Liver (tissue), 8 donors: ENCODE measurements at regions not wholly inside any gene's neighbourhood (a gene's known extent, or its start where the extent isn't known, plus 50 kb on each side); places are given as distances from the start of the nearest gene placed in this dataset.

ENCODE experiments used
- DNase-seq: peaks from one replicate; pipeline ENCODE4 v3.0.0-alpha.2; 2017; ENCODE audit warnings: low spot score
- H3K27ac ChIP-seq, 2 donors: one replicate each; pipeline ENCODE4 v1.7.0; 2013; ENCODE audit warnings: inconsistent platforms in 2 of 2, low read length in 2 of 2, control low read depth in 1 of 2, low read depth in 1 of 2, mild to moderate bottlenecking in 1 of 2
- H3K27me3 ChIP-seq, 4 donors: one replicate each; pipeline versions ENCODE4 v1.6.1 to v1.7.0; 2013; ENCODE audit warnings: low read length in 3 of 4, inconsistent platforms in 1 of 4, mild to moderate bottlenecking in 1 of 4, moderate library complexity in 1 of 4; ENCODE audit not compliant: control insufficient read depth in 4 of 4, insufficient read depth in 4 of 4
- H3K36me3 ChIP-seq, 4 donors: one replicate each; pipeline versions ENCODE4 v1.6.1 to v1.7.0; 2013; ENCODE audit warnings: low read length in 3 of 4, mild to moderate bottlenecking in 3 of 4, low read depth in 1 of 4, moderate library complexity in 1 of 4; ENCODE audit not compliant: control insufficient read depth in 4 of 4, insufficient read depth in 3 of 4
- H3K4me1 ChIP-seq, 4 donors: one replicate each; pipeline versions ENCODE4 v1.6.1 to v1.7.0; 2013; ENCODE audit warnings: low read length in 3 of 4, mild to moderate bottlenecking in 3 of 4, moderate library complexity in 1 of 4; ENCODE audit not compliant: control insufficient read depth in 4 of 4, insufficient read depth in 4 of 4
- H3K4me3 ChIP-seq, 3 donors: one replicate each; pipeline versions ENCODE4 v1.6.1 to v1.7.0; 2013; ENCODE audit warnings: low read length in 3 of 3, control low read depth in 1 of 3, low read depth in 1 of 3, mild to moderate bottlenecking in 1 of 3
- H3K9ac ChIP-seq, 2 donors: one replicate each; pipeline ENCODE4 v1.7.0; 2013; ENCODE audit warnings: low read length in 2 of 2, mild to moderate bottlenecking in 2 of 2, moderate library complexity in 2 of 2, control low read depth in 1 of 2, low read depth in 1 of 2
- H3K9me3 ChIP-seq, 4 donors: one replicate each; pipeline versions ENCODE4 v1.6.1 to v1.7.0; 2013; ENCODE audit warnings: low read length in 3 of 4; ENCODE audit not compliant: control insufficient read depth in 4 of 4
- EGR1 ChIP-seq, 2 donors: IDR thresholded peaks; 2 replicates each; pipeline ENCODE4 v1.6.1; 2016 to 2018; ENCODE audit warnings: antibody characterized with exemption in 2 of 2, low read depth in 2 of 2
- FOXA1 ChIP-seq: IDR thresholded peaks from 2 replicates; pipeline ENCODE4 v1.6.1; 2016; ENCODE audit warnings: antibody characterized with exemption
- FOXA2 ChIP-seq: IDR thresholded peaks from 2 replicates; pipeline ENCODE4 v1.6.1; 2016; ENCODE audit warnings: antibody characterized with exemption
- GABPA ChIP-seq, 2 donors: IDR thresholded peaks in 1 of 2; conservative IDR thresholded peaks in 1 of 2; 2 replicates each; pipeline ENCODE4 v1.6.1; 2016; ENCODE audit warnings: antibody characterized with exemption in 2 of 2, mild to moderate bottlenecking in 1 of 2, moderate library complexity in 1 of 2
- HNF4A ChIP-seq, 2 donors: conservative IDR thresholded peaks; 2 replicates each; pipeline ENCODE4 v1.6.1; 2016; ENCODE audit warnings: antibody characterized with exemption in 2 of 2, mild to moderate bottlenecking in 2 of 2
- HNF4G ChIP-seq: IDR thresholded peaks from 2 replicates; pipeline ENCODE4 v1.6.1; 2016; ENCODE audit warnings: antibody characterized with exemption
- JUND ChIP-seq, 2 donors: IDR thresholded peaks; 2 replicates each; pipeline ENCODE4 v1.6.1; 2016; ENCODE audit warnings: antibody characterized with exemption in 2 of 2
- NR2F2 ChIP-seq: IDR thresholded peaks from 2 replicates; pipeline ENCODE4 v1.6.1; 2016; ENCODE audit warnings: antibody characterized with exemption
- RXRA ChIP-seq, 2 donors: IDR thresholded peaks; 2 replicates each; pipeline ENCODE4 v1.6.1; 2017 to 2018; ENCODE audit warnings: antibody characterized with exemption in 2 of 2, mild to moderate bottlenecking in 1 of 2
- SP1 ChIP-seq: IDR thresholded peaks from 2 replicates; pipeline ENCODE4 v1.6.1; 2018; ENCODE audit warnings: antibody characterized with exemption, mild to moderate bottlenecking
- TAF1 ChIP-seq: conservative IDR thresholded peaks from 2 replicates; pipeline ENCODE4 v1.6.1; 2016; ENCODE audit warnings: antibody characterized with exemption, mild to moderate bottlenecking
- YY1 ChIP-seq: IDR thresholded peaks from 2 replicates; pipeline ENCODE4 v1.6.1; 2016; ENCODE audit warnings: antibody characterized with exemption, mild to moderate bottlenecking
- WGBS: extraction: QIAGEN DNeasy Blood & Tissue Kit; methylation state at CpG from one replicate; pipeline ENCODE4 v1.1.7; 2013; 5-methylcytosine and 5-hydroxymethylcytosine counted together
- TF ChIP-seq, protein P1 (sequence below): IDR thresholded peaks from 2 replicates; pipeline ENCODE4 v1.6.1; 2016; ENCODE audit warnings: antibody characterized with exemption
- TF ChIP-seq, protein P2 (sequence below): IDR thresholded peaks from 2 replicates; pipeline ENCODE4 v1.6.1; 2016; ENCODE audit warnings: antibody characterized with exemption
- TF ChIP-seq, protein P3 (sequence below): IDR thresholded peaks from 2 replicates; pipeline ENCODE4 v1.6.1; 2016; ENCODE audit warnings: antibody characterized with exemption
- TF ChIP-seq, protein P4 (sequence below): fragments of 150-350 bp; IDR thresholded peaks from 2 replicates; pipeline ENCODE4 v1.5.1; 2017; ENCODE audit warnings: improper control_type of control experiment, low read depth, low read length; ENCODE audit not compliant: missing input control
- donor health status: healthy.
- donor health status: healthy.
- donor health status: healthy.
- donor health status: healthy.
- donor health status: healthy.

DNA sequence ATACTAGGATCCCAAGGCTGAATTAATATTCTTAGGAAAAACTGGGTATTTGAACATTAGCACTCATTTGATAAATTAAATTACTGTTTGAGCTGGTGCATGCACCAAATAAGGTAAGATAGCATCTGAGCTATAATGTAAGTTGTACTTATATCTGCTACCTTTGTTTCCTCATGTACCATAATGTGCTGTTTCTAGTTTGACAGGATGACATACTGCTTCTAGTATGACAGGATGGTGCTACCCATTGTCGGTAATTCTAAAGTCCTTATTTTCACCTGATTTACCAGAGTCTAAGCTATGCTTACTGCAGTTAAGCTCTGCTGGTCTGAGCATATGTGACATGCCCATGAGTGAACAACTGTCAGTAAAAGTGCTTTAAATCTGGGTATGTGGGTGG lies 1017.5 kb upstream of the IGFBP7 start:
- Histone ChIP-seq H3K36me3 (no peaks in the 10 kb centered on the region), H3K4me1 (no peaks in the 10 kb centered on the region), H3K27ac (no peak overlapping the region), H3K9ac (no peak overlapping the region), H3K9me3 (peaks cover 0 to 3% (median 0%) of the 10 kb centered on the region in 4 donors), H3K27me3 (no peaks in the 10 kb centered on the region), H3K4me3 (no peak overlapping the region)
- TF ChIP-seq NR2F2, result no peak
- no peak for TF ChIP-seq HNF4G
- TF ChIP-seq HNF4A (conservative IDR thresholded peaks at IDR 0.05), result no peak
- TF ChIP-seq, protein P1, sequence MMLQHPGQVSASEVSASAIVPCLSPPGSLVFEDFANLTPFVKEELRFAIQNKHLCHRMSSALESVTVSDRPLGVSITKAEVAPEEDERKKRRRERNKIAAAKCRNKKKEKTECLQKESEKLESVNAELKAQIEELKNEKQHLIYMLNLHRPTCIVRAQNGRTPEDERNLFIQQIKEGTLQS, result no peak
- TF ChIP-seq FOXA2, result no peak
- TF ChIP-seq TAF1, result no peak
- TF ChIP-seq, protein P2, sequence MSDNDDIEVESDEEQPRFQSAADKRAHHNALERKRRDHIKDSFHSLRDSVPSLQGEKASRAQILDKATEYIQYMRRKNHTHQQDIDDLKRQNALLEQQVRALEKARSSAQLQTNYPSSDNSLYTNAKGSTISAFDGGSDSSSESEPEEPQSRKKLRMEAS, result no peak
- no peak for TF ChIP-seq RXRA (IDR thresholded peaks at IDR 0.05)
- TF ChIP-seq, protein P3, sequence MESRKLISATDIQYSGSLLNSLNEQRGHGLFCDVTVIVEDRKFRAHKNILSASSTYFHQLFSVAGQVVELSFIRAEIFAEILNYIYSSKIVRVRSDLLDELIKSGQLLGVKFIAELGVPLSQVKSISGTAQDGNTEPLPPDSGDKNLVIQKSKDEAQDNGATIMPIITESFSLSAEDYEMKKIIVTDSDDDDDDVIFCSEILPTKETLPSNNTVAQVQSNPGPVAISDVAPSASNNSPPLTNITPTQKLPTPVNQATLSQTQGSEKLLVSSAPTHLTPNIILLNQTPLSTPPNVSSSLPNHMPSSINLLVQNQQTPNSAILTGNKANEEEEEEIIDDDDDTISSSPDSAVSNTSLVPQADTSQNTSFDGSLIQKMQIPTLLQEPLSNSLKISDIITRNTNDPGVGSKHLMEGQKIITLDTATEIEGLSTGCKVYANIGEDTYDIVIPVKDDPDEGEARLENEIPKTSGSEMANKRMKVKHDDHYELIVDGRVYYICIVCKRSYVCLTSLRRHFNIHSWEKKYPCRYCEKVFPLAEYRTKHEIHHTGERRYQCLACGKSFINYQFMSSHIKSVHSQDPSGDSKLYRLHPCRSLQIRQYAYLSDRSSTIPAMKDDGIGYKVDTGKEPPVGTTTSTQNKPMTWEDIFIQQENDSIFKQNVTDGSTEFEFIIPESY, result no peak
- TF ChIP-seq FOXA1, result no peak
- TF ChIP-seq YY1, result no peak
- TF ChIP-seq, protein P4, sequence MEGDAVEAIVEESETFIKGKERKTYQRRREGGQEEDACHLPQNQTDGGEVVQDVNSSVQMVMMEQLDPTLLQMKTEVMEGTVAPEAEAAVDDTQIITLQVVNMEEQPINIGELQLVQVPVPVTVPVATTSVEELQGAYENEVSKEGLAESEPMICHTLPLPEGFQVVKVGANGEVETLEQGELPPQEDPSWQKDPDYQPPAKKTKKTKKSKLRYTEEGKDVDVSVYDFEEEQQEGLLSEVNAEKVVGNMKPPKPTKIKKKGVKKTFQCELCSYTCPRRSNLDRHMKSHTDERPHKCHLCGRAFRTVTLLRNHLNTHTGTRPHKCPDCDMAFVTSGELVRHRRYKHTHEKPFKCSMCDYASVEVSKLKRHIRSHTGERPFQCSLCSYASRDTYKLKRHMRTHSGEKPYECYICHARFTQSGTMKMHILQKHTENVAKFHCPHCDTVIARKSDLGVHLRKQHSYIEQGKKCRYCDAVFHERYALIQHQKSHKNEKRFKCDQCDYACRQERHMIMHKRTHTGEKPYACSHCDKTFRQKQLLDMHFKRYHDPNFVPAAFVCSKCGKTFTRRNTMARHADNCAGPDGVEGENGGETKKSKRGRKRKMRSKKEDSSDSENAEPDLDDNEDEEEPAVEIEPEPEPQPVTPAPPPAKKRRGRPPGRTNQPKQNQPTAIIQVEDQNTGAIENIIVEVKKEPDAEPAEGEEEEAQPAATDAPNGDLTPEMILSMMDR, result no peak
- TF ChIP-seq SP1, result no peak
- 87% methylated on average over 1 of the region's 1 CpG for WGBS
- no peak for DNase-seq

DNA sequence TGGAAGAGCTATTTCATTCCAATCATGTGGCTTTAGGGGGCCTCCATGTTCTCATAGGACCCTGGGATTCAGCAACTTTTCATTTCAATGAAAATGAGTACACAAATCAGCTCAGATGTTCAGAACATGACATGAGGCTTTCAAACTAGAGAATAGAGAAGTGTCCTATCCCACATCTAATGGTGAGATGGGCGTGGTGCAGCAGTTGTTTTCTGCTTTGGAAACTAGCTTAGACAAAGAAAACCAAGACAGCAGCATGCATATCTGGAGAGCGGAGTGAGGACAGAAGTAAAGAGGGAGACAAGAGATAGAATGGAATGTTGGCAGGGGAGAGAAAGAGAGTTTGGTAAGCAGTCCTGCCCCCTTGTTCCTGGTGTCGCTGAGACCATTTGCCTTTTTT lies 1009.1 kb upstream of the IGFBP7 start:
- Histone ChIP-seq H3K36me3 (no peaks in the 10 kb centered on the region), H3K9me3 (no peaks in the 10 kb centered on the region), H3K27me3 (no peaks in the 10 kb centered on the region), H3K4me1 (no peaks in the 10 kb centered on the region), H3K4me3 (no peak overlapping the region), H3K9ac (no peak overlapping the region), H3K27ac (no peak overlapping the region)
- TF ChIP-seq RXRA (IDR thresholded peaks at IDR 0.05) (no peak), NR2F2 (no peak), FOXA2 (no peak), JUND (IDR thresholded peaks at IDR 0.05) (no peak), GABPA (IDR thresholded peaks at IDR 0.05 in 1 of 2, conservative IDR thresholded peaks at IDR 0.05 in 1 of 2) (no peak), HNF4A (conservative IDR thresholded peaks at IDR 0.05) (no peak), EGR1 (IDR thresholded peaks at IDR 0.05; ENCODE audit: low read depth in 2 of 2) (no peak)
- TF ChIP-seq, protein P1, result no peak
- TF ChIP-seq, protein P4, result no peak
- WGBS, result 83% methylated on average over 3 of the region's 3 CpGs
- DNase-seq, result no peak
